ENCODE measurements at regions not wholly inside any gene's neighbourhood (a gene's known extent, or its start where the extent isn't known, plus 50 kb on each side); places are given as distances from the start of the nearest gene placed in this dataset.

- TF ChIP-seq CTCF (IDR thresholded peaks at IDR 0.05): no peak
- no peak for TF ChIP-seq POLR2A (IDR thresholded peaks at IDR 0.05)
Observed at GRCh38 chr2:145807968-145808367, 1288.0 kb upstream of the ZEB2 start.

Measured in Peyer's patch (tissue), 4 donors.